Vagina (tissue), 2 donors: ENCODE measurements at regions not wholly inside any gene's neighbourhood (a gene's known extent, or its start where the extent isn't known, plus 50 kb on each side); places are given as distances from the start of the nearest gene placed in this dataset.

ENCODE experiments used
- DNase-seq, 2 donors: peaks; one replicate each; pipeline ENCODE4 v3.0.0-alpha.2; 2017; ENCODE audit errors: extremely low spot score in 2 of 2
- H3K27ac ChIP-seq: fragments of 200-600 bp; sonication (generic); one replicate; pipeline ENCODE4 v1.5.1; 2019
- H3K27me3 ChIP-seq: fragments of 200-600 bp; sonication (generic); one replicate; pipeline ENCODE4 v1.5.1; 2019
- H3K36me3 ChIP-seq, 2 donors: fragments of 200-600 bp; sonication (generic); one replicate each; pipeline ENCODE4 v1.5.1; 2017 to 2019
- H3K4me1 ChIP-seq: fragments of 200-600 bp; sonication (generic); one replicate; pipeline ENCODE4 v1.5.1; 2019
- H3K4me3 ChIP-seq, 2 donors: fragments of 200-600 bp; sonication (generic); 1 replicate in 1 of 2; 2 replicates in 1 of 2; pipeline ENCODE4 v1.5.1; 2016 to 2019
- H3K9me3 ChIP-seq: fragments of 200-600 bp; sonication (generic); one replicate; pipeline ENCODE4 v1.5.1; 2019
- CTCF ChIP-seq, 3 experiments: fragments of 450-650 bp in 2 of 3; fragments of 200-600 bp in 1 of 3; sonication (generic) in 1 of 3; IDR thresholded peaks; one replicate each; pipeline ENCODE4 v1.5.1; 2017 to 2019; ENCODE audit warnings: antibody characterized with exemption in 3 of 3, mild to moderate bottlenecking in 2 of 3, moderate library complexity in 2 of 3
- POLR2A ChIP-seq, 2 donors: fragments of 450-650 bp; IDR thresholded peaks; one replicate each; pipeline ENCODE4 v1.6.1; 2017; ENCODE audit warnings: antibody characterized with exemption in 2 of 2, mild to moderate bottlenecking in 2 of 2, moderate library complexity in 2 of 2
- POLR2AphosphoS5 ChIP-seq, 2 donors: sonication (generic); formaldehyde crosslinking; IDR thresholded peaks; one replicate each; pipeline ENCODE4 v1.9.0; 2017; ENCODE audit warnings: antibody characterized with exemption in 2 of 2, mild to moderate bottlenecking in 2 of 2, low read depth in 1 of 2; ENCODE audit not compliant: insufficient read depth in 1 of 2
- intact Hi-C: fragments of 100-400 bp; cut with DNase I; formaldehyde crosslinking; loops from one replicate; pipeline ENCODE4 v1.15.1; 2023

DNA sequence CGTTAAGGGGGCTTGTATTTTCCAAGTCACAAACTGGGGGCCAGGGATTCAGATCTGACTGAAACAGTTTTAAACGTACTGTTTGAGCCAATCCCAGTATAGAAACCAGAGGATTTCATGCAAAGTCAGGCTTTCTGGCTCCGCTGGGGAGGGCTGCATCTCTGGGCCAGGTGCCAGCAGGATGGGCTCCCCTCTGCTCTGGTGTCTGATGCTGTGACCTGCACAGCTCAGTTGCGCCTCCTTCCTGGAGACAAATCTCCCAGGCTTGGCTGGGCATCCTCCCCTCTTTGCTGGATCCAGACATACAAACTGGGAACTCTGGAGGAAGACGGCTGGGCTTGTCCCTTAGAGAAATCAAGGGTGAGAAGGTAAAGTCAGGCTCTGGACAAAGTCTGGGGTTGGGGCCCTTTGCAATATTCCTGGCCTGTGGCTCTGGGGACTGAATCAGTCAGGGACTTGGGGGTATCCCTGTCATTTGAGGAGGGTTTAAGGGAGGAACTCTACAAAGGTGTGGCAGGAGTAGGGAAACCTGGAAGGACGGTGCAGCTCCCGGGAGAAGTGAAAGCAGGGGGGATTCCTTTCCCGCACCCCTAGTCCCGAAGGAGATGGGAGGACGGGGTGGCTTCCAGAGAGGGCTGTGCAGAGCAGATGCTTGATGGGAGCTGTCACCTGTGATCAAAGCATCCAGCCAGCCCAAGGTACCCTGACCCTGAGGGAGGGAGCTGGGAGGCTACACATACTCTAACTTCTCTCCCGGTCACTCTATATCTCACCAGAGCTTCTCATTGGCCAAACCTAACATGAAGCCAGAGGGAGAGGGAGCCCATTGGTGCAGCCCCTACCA, 114.8 kb upstream of the ATP2B2 start:
- no peaks in the 10 kb centered on the region for H3K27me3 ChIP-seq
- no peak for DNase-seq
- no peaks in the 10 kb centered on the region for H3K9me3 ChIP-seq
- H3K4me1 ChIP-seq: no peaks in the 10 kb centered on the region
- TF ChIP-seq POLR2A (IDR thresholded peaks at IDR 0.05) (no peak), CTCF (IDR thresholded peaks at IDR 0.05) (no peak), POLR2AphosphoS5 (IDR thresholded peaks at IDR 0.05; ENCODE audit: insufficient read depth in 1 of 2, low read depth in 1 of 2) (no peak)
- intact Hi-C loops: no loop called here
- H3K36me3 ChIP-seq: no peaks in the 10 kb centered on the region
- no peak overlapping the region for H3K4me3 ChIP-seq
- H3K27ac ChIP-seq: no peak overlapping the region

- no peak overlapping the region for H3K4me3 ChIP-seq
- H3K36me3 ChIP-seq: no peaks in the 10 kb centered on the region
- no peaks in the 10 kb centered on the region for H3K4me1 ChIP-seq
- no peak for TF ChIP-seq POLR2A (IDR thresholded peaks at IDR 0.05)
- no peak for TF ChIP-seq CTCF (IDR thresholded peaks at IDR 0.05)
- TF ChIP-seq POLR2AphosphoS5 (IDR thresholded peaks at IDR 0.05; ENCODE audit: insufficient read depth in 1 of 2, low read depth in 1 of 2): no peak
- no peaks in the 10 kb centered on the region for H3K9me3 ChIP-seq
- H3K27me3 ChIP-seq: no peaks in the 10 kb centered on the region
- DNase-seq: no peak
- intact Hi-C loops: no loop called here
- no peak overlapping the region for H3K27ac ChIP-seq
Observed at GRCh38 chr3:10620833-10621082, 115.4 kb upstream of the ATP2B2 start.

GRCh38 chr3:10623578-10624275, 118.3 kb upstream of the ATP2B2 start:
- no peaks in the 10 kb centered on the region for H3K4me1 ChIP-seq
- TF ChIP-seq POLR2A (IDR thresholded peaks at IDR 0.05) (no peak), POLR2AphosphoS5 (IDR thresholded peaks at IDR 0.05; ENCODE audit: insufficient read depth in 1 of 2, low read depth in 1 of 2) (no peak), CTCF (IDR thresholded peaks at IDR 0.05) (no peak)
- no peak overlapping the region for H3K4me3 ChIP-seq
- no peaks in the 10 kb centered on the region for H3K9me3 ChIP-seq
- intact Hi-C loops: no loop called here
- no peak for DNase-seq
- no peaks in the 10 kb centered on the region for H3K36me3 ChIP-seq
- no peak overlapping the region for H3K27ac ChIP-seq
- H3K27me3 ChIP-seq: no peaks in the 10 kb centered on the region

DNA sequence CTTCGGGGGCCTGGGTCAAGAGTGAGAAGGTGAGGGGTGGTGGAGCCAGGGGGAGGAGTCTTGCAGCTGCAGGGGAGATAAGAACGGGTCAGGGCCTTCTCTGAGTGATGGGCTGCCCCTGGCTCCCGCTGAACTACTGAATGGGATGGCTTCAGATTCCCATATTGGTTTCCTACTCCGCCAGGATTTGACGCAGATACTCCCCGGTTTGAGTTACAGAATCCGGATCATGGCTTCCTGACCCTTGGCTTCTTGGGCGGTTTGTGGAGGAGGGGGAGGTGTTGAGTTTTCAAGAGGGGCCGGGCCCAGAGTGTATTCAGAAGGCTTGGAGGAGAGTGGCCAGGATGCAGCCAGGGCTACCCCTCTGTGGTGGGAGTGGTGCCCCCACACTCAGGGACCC, 119.9 kb upstream of the ATP2B2 start:
- no peak for TF ChIP-seq POLR2A (IDR thresholded peaks at IDR 0.05)
- no peak for TF ChIP-seq CTCF (IDR thresholded peaks at IDR 0.05)
- TF ChIP-seq POLR2AphosphoS5 (IDR thresholded peaks at IDR 0.05; ENCODE audit: insufficient read depth in 1 of 2, low read depth in 1 of 2): no peak
- no peak for DNase-seq
- H3K4me1 ChIP-seq: no peaks in the 10 kb centered on the region
- H3K9me3 ChIP-seq: no peaks in the 10 kb centered on the region
- intact Hi-C loops: no loop called here
- H3K27ac ChIP-seq: no peak overlapping the region
- no peaks in the 10 kb centered on the region for H3K36me3 ChIP-seq
- H3K27me3 ChIP-seq: no peaks in the 10 kb centered on the region
- H3K4me3 ChIP-seq: no peak overlapping the region
